HuH-7.5 (cell line): ENCODE measurements at regions not wholly inside any gene's neighbourhood (a gene's known extent, or its start where the extent isn't known, plus 50 kb on each side); places are given as distances from the start of the nearest gene placed in this dataset.

Experiments
- DNase-seq: peaks from one replicate; pipeline ENCODE4 v3.0.0; 2011; ENCODE audit warnings: low spot score

GRCh38 chr14:58783792-58784511 is 146.2 kb downstream of the DACT1 start:
- DNase-seq = no peak

GRCh38 chr14:58784931-58785330 is 147.2 kb downstream of the DACT1 start:
- no peak for DNase-seq

DNA sequence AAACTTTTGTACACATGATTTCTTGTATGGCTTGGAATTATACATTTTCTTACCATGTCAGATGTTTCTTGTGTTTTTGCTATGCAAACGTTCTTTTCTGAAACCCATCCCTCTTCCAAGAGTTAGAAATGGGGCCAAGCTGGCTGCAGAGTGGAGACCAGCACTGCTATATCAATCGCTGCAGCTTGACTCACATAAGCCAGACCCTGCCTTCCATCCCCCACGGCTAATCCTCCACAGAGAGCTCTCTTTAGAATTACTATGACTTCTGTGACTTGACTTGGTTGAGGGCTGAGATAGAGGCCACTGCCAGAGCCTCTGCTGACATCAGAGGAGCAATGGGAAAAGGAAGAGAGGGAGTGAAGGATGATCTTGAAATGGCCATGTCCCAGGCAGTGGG is 147.9 kb downstream of the DACT1 start:
- DNase-seq = no peak

DNA sequence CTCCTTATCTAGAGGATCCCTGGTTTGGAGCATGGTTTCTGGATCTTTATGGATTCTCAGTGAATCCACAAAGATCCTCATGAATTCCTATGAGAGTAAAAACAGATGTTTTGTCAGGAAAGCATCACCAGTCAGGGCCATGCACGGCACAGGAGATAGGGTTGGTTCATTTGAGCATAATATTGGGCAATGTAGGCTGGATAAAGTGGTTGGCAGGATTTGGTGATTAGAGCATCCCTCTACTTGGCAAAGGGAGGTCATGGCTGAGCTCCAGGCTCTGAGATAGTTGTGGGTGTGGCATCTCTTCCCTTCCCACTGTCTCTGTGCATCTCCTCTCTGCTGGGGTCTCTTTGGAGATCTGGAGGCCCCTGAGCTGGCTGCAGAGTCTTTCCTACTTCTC is 149.8 kb downstream of the DACT1 start:
- no peak for DNase-seq

- DNase-seq = no peak
These were observed 151.1 kb downstream of the DACT1 start for GRCh38 chr14:58788655-58789503.

DNA sequence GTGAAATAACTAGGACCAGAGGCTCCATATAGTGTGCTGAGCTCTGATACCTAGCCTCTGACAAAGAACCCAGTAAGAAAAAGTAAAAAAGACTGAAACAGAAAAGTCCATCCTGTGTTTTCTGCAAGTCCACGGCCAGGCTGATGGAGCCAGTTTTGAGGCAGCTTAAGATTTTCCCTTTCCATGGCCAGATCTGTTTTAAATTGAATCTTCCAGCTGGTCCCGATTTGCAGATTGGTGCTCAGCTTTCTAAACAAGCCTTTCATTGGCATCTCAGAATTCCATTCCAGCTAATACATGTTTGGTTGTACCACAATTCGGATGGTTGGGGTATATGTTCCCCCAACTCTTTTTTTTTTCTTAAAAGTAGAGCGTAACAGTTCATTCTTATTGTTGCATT is 152.0 kb downstream of the DACT1 start:
- DNase-seq = no peak

GRCh38 chr14:58792416-58792815 is 154.7 kb downstream of the DACT1 start:
- DNase-seq = no peak

DNA sequence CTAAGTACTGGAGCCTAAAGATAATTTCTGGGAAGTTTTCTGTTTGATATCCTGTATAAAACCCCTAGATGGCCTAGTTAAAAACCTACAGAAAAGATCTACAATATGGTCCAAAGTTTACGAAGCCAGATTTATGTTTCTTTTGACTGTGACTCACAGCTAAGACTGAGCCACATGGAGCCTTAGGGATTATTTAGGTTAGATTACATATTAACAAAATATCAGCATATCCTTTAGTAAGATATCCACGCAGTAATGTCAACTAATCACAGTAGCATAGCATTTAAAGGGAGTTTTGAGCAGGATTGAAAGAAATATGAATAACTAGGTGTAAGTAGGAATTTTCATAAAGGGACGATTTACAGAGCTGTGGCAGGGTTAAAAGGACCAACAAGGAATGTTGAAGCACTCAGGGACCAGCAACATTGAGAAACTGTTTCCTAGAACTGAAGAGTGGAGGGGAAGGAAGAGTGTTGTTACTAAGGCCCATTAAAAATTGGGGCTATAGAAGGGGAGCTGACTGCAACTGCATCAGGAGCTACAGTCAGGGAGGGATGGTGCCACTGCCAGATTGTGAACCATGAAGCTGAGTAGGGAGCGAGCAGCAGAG is 155.5 kb downstream of the DACT1 start:
- DNase-seq = no peak

- DNase-seq = no peak
These were observed 157.4 kb downstream of the DACT1 start for GRCh38 chr14:58794993-58795762.

GRCh38 chr14:58796242-58797009 is 158.7 kb downstream of the DACT1 start:
- DNase-seq = no peak

DNA sequence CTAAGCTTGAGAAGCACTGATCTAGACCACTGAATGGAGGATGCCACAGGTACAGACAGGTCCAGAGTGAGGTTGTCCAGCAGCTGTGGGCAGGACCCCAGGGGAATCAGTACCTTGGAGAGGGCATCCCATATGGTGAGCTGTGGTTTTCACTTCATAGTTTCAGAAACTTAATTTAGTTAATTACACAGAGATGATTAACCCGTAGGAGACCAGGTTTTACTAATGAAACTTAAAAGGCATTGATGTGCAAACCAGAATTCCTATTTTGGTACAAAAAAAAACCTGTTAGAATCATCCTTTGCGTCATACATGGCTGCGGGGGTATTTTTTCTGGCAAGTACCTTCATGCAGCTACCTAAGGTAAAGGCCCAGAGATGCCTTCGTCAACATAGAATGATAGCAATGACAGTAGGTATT is 159.3 kb downstream of the DACT1 start:
- no peak for DNase-seq

GRCh38 chr14:58798173-58798572 is 160.4 kb downstream of the DACT1 start:
- no peak for DNase-seq

DNA sequence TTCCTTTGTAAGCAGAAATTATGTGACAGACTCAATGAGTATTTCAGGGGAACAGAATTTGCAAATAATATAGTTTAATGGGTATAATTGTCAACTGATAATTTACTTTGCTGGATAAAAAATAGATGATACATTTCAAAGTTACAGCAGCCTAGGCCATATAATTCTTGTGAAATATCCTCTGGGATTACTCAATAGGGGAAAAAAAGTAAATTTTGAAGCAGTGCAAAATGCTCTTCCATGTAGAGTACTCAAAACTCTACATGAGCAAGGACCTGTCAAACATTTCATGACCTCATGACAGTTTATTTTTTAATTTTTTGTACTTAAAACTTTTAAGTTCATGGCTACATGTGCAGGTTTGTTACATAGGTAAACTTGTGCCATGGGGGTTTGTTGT is 163.3 kb downstream of the DACT1 start:
- no peak for DNase-seq

- DNase-seq = no peak
These were observed 167.3 kb downstream of the DACT1 start for GRCh38 chr14:58805057-58805456.

DNA sequence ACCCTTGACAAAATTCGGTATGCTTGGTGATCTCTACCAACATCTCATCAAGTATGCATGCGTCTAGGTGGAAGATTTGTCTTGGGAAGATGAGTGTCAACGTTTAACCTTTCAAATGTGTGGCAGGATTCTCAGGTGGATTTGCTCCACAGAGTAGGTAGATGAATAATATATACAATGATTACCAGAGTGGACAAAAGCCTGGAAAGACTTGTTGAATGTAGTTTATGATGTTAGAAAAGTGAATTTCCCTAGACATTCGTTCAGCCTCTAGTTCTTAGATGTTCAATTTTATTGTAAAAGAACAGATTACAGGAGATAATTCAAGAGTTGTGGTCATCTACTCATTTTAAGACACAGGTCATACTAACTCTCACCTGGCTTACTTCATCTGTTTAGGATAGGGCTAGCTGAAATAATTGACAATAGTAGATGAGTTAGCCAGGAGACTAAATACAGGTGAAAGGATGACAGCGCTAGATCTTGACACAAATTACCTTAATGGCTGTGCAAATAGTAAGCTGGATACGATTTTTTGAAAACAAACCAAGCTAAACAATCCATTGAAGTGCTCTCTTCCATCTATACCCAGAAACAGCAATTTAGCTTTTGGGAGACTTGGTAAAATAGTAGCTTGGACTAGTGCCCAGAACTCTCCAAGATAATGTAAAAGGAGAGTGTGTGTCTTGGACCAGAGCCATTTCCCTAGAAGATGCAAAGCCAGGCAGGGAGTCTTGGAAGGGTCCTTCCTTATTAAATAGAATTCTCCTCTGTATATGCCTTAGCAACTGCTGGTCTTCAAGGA is 168.0 kb downstream of the DACT1 start:
- no peak for DNase-seq

DNA sequence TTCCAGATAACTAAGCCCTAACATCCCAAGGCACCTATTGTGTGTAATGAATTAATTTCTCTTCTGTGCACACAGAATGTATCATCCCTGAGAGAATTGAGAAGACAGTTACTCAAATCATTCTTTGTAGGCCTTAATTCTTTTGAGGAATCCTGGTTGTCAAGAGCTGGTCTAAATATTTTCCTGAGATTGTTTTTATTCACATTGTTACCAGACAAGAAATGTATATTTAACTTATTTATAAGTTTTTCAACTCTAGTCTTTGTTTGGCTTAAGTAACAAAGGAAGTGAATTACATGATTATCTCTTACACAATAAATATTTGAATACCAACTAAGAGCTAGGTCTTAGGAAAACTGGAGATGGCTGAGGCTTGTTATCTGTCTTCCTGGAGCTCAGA is 169.4 kb downstream of the DACT1 start:
- DNase-seq = no peak

DNA sequence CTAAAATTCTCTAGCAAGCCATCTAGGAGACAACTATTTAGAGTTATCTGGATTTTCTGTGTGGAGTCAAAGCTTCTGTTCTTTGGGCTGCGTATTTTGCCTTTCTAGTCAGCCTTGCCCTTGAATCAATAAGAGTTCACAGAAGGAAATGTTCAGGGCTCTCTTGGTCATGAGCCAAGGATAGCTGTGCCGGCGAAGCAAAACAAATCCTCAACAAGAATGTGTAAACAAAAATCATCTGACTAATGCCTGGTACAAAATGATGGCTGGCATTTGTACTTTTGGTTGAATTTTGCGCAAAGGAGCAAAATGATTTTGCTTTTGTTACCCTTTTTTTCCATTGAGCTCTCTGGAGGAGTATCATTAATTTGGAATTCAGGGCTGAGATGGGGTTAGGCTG is 171.1 kb downstream of the DACT1 start:
- no peak for DNase-seq

DNA sequence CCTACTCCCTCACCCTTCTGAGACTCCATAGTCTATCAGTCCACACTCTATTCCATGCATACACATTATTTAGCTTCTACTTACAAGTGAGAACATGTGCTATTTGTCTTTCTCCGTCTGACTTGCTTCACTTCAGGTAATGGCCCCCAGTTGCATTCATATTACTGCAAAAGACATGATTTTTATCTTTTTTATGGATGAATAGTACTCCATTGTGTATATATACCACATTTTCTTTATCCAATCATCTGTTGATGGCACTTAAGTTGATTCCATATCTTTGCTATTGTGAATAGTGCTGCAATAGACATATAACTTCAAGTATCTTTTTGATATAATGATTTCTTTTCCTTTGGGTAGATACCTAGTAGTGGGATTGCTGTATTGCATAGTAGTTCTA is 171.8 kb downstream of the DACT1 start:
- no peak for DNase-seq

GRCh38 chr14:58812050-58812910 is 174.5 kb downstream of the DACT1 start:
- DNase-seq = no peak

- no peak for DNase-seq
These were observed 176.0 kb downstream of the DACT1 start for GRCh38 chr14:58813745-58814144.
